HUDEP-2 (cell line): ENCODE measurements at regions not wholly inside any gene's neighbourhood (a gene's known extent, or its start where the extent isn't known, plus 50 kb on each side); places are given as distances from the start of the nearest gene placed in this dataset.
"Not testable (repeated sequence)": the region's sequence is repeated elsewhere in the genome, so short reads cannot be mapped to it uniquely, and the experiment has no call there.

Experiments
- DNase-seq, 76 experiments: peaks; one replicate each; lab custom pipeline; 2025; ENCODE audit not compliant: unreplicated experiment in 76 of 76; lab: John Stamatoyannopoulos, UW

- DNase-seq: peak in 5 of 76 experiments; percentile 2 to 8 (median 5)
Observed at GRCh38 chrX:40260146-40260747, 162.5 kb upstream of the BCOR start.

GRCh38 chrX:40258909-40259308, 161.2 kb upstream of the BCOR start:
- DNase-seq: no peak

- peak in 10 of 76 experiments; percentile 1 to 25 (median 7) for DNase-seq
Observed at GRCh38 chrX:40253771-40254170, 156.0 kb upstream of the BCOR start.

GRCh38 chrX:40249582-40249981, 151.8 kb upstream of the BCOR start:
- DNase-seq: no peak

DNA sequence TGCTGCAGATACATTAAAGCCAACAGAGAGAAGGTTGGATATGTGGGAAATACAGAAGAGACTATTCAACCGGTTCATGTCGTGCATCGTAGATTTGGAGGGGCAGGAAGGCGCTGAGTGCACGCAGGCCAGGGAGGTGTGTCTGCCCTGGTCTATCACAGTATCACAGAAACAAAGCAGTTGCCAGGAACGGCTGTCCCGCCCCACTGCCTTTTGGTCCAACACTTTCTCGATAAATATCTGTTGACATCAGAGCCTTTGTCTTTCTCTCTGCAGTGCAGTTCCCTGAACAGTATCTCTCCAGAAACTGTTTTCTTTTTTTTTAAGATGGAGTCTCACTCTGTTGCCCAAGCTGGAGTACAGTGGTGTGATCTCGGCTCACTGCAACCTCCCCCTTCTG, 151.1 kb upstream of the BCOR start:
- peak in 68 of 76 experiments; percentile 1 to 72 (median 31) for DNase-seq

DNA sequence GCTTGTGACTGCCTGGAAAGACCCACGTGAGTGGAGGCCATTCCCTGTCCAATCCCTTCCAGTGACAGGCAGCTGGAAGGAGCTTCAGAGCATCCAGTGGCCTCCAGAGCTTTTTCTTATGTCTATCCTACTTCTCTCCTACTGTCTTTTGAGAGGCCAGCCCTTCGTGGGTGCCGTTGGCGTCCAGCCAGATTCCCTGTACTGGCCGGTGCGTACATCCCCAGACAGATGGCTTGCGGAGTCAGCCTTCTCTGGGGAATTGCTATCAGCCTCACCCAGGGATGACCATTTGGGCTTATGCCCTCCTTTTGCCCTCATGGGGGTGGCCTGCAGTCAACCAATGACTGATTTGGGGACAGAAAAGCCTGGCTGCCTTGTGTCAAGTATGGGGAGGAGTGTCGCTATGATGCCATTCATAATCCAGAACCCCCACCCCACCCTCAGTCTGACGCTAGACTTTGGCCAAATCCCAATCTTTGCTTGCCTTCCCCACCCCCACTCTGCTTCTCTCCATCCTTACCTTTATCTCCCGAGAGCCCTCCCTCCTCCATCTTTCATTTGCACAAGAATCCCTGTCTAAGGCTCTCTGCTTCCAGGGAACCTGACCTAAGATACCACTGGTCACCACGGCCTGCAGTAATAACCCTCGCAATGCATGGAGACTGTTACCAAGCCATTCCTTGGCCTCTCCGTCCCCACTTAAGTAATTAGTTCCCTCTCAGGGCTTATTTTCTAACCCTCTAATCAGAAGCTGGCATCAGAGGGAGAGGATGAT, 150.3 kb upstream of the BCOR start:
- peak in 1 of 76 experiments; percentile 3 for DNase-seq

- no peak for DNase-seq
Observed at GRCh38 chrX:40247382-40247781, 149.6 kb upstream of the BCOR start.

GRCh38 chrX:40245488-40246071, 147.8 kb upstream of the BCOR start:
- no peak for DNase-seq

DNA sequence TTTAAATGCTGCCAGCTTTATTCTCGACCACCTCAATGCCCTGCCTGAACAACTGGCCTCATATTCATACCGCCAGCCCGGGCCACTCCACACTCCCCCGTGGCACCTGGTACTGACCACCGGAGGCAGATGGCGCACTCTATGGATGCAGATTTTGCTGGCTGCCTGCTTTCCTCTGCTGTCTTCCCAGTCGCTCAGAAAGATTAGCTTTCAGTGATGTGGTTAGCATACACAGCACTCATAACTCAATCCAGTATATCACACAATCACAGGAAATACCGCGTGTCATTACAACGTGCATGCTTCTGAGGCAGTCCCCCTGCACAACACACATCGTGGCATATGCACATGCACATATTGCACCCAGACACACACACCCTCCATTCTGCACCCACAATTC, 147.2 kb upstream of the BCOR start:
- DNase-seq: peak in 2 of 76 experiments; percentile 0

DNA sequence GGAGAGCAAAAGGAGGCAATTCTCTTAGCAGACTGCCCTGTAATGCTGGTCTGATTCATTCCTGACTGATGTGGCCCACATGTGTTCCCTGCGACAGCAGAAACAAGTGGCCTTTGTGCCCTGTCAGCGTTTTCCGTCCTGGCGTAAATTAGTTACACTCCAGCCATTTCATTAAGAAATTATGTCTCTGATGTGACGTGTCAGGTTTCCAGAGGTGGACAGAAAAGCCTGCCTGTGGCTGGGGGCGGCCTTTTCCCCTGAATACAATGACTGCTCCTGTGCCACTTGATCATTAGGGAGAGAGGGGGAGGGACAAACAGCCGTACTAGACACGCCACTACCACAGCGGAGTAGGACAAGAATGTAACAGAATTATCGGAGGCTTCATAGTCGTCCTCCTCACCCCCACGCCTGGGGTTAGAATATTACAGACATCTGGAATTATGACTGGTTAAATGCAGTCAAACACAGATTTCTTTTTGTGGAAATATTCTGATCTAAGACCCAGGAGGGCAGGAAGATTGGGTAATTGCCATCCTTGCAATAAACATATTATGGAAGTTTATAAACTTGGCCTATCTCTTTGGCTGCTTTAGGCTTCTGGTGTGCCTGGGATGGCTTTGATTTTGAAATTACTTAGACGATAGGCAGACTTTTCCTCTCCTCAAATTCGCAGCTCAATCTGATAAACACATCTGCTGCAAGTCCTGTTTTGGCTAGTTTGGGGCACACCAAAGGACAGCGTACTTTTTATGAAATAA, 146.2 kb upstream of the BCOR start:
- DNase-seq: no peak

DNA sequence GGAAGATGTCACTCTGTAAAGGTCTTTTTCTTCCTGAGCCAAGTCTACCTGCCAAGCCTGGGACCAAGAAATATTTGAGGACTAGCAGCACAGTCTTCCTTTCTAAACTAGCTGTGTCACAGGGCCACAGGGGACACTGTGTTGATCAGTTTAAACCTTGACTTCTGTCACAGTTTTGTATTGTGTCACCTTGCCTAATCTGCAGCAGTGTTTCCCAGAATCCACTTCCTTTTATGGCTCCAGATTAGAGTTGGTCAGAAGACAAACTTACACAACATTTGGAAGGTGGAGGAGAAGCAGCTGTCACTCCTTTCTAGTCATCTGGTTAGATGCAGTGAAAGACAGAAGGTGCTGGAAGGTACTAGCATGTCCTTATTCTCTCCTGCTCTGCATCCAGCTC, 143.1 kb upstream of the BCOR start:
- no peak for DNase-seq

- no peak for DNase-seq
Observed at GRCh38 chrX:40237731-40238178, 140.0 kb upstream of the BCOR start.

DNA sequence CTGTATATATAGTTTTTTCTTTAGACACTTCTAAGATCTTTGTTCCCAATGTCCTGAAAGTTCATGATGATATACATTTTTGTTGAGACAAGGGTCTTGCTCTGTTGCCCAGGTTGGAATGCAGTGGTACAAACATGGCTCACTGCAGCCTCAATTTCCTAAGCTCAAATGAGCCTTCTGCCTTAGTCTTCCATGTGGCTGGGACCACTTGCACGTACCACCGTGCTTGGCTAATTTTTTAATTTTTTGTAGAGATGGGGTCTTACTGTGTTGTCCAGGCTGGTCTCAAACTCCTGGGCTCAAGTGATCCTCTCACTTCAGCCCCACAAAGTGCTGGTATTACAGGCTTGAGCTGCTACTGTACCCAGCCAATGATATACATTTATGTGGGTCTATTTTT, 132.9 kb upstream of the BCOR start:
- no peak for DNase-seq

DNA sequence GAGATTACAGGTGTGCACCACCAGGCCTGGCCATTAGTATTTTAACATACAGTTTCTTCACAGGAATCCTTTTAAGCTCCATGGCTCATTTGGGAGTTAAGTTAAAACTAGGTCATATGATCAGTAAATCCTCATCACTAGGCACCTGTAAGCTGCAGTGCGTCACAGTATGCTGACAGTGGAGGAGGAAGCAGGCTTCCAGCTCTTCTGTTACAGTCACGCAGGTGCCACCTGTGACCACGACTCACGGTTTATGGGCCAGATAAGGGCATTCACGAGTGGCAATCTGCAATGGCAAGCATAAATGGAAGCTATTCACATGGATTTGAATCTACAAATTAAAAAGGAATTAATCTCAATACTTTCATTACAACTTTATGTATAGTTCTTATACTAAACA, 129.4 kb upstream of the BCOR start:
- no peak for DNase-seq

- DNase-seq: no peak
Observed at GRCh38 chrX:40224658-40225057, 126.9 kb upstream of the BCOR start.

DNA sequence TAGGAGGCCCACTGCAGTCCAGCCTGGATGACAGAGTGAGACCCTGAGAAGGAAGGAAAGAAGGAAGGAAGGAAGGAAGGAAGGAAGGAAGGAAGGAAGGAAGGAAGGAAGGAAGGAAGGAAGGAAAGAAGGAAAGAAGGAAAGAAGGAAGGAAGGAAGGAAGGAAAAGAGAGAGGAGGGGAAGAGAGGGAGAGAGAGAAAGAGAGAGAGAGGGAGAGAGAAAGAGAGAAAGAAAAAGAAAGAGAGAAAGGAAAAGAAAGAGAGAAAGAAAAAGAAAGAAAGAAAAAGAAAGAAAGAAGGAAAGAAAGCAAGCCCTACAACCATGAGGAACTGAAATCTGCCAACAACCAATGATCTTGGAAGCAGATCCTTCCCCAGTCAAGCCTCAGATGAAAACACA, 124.9 kb upstream of the BCOR start:
- not testable (repeated sequence) for DNase-seq

DNA sequence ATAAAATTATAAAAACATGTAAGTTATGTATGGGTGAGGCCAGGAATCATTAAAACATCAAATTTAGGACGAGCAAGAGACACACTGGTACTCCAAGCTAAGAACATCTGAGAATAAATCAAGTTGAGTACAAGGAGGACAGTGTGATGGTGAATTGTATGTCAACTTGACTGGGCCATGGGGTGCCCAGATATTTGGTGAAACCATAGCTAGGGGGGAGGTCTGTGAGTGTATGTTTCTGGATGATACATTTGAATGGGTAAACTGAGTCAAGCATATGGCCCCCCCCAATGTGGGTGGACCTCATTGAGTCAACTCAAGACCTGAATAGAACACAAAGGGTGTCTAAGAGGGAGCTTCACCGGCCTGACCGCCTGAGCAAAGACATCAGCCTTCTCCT, 115.3 kb upstream of the BCOR start:
- no peak for DNase-seq

- no peak for DNase-seq
Observed at GRCh38 chrX:40209951-40210617, 112.3 kb upstream of the BCOR start.

GRCh38 chrX:40207626-40208025, 109.9 kb upstream of the BCOR start:
- DNase-seq: peak in 9 of 76 experiments; percentile 0 to 21 (median 2)

DNA sequence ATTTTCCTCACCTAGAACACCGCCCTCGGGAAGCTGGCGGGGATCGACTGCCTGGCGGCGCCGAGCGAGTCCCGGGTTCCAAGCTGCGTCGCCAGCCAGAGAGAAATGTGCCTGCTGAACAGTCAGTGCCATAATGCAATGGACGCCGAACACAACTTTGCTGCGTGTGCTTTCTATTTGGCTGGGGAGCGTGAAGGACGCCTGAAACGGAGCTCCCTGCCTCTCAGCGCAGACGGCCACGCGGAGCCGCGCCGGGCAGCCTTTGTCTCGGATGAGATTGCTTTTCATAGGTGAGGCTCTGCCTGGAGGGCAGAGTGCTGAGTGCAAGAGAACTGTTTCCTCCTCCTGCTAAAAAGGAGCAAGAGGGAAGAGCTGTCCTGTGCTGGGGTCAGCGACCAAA, 107.7 kb upstream of the BCOR start:
- DNase-seq: no peak

- no peak for DNase-seq
Observed at GRCh38 chrX:40202456-40202855, 104.7 kb upstream of the BCOR start.
